B cell (primary cell): ENCODE measurements at regions not wholly inside any gene's neighbourhood (a gene's known extent, or its start where the extent isn't known, plus 50 kb on each side); places are given as distances from the start of the nearest gene placed in this dataset.
"Not testable (repeated sequence)": the region's sequence is repeated elsewhere in the genome, so short reads cannot be mapped to it uniquely, and the experiment has no call there.

Experiments
- ATAC-seq: fragments of 200-7000 bp; cut with Tn5 transposase; one replicate; pipeline ENCODE4 v1.10.0; 2021; ENCODE audit warnings: low read depth, mild to moderate bottlenecking, moderate number of reproducible peaks, moderate library complexity
- CTCF ChIA-PET: fragments of 350-600 bp; sonication (Branson Sonifier 250); formaldehyde crosslinking; loops from one replicate; lab custom pipeline; 2021; ENCODE audit warnings: antibody characterized with exemption, inconsistent platforms; lab: Charles Lee
- POLR2A ChIA-PET: fragments of 350-600 bp; sonication (Branson Sonifier 250); formaldehyde crosslinking; loops from one replicate; lab custom pipeline; 2021; ENCODE audit warnings: antibody characterized with exemption; lab: Charles Lee
- DNase-seq: peaks from one replicate; pipeline ENCODE4 v3.0.0; 2013
- H2AFZ ChIP-seq: 2 replicates; pipeline ENCODE4 v1.6.1; 2012; ENCODE audit warnings: mild to moderate bottlenecking, low read depth, low read length; ENCODE audit not compliant: insufficient read depth, poor library complexity, severe bottlenecking
- H3K27ac ChIP-seq, 2 donors: 1 replicate in 1 of 2; 2 replicates in 1 of 2; pipeline ENCODE4 v1.5.1; 2012 to 2013; ENCODE audit warnings: low read length in 2 of 2, mild to moderate bottlenecking in 2 of 2, moderate library complexity in 1 of 2
- H3K27me3 ChIP-seq, 4 experiments: fragments of 200-600 bp in 1 of 4; sonication (generic) in 1 of 4; replicated peaks in 1 of 4; 1 replicate in 2 of 4; 2 replicates in 2 of 4; pipeline versions ENCODE4 v1.6.1 to v1.7.0; 2013 to 2016; ENCODE audit warnings: low read length in 3 of 4, mild to moderate bottlenecking in 2 of 4, mixed read lengths in 1 of 4, moderate library complexity in 1 of 4; ENCODE audit not compliant: insufficient read depth in 4 of 4, control insufficient read depth in 3 of 4; ENCODE audit errors: control extremely low read depth in 1 of 4
- H3K36me3 ChIP-seq, 2 experiments: replicated peaks in 1 of 2; 1 replicate in 1 of 2; 2 replicates in 1 of 2; pipeline versions ENCODE4 v1.6.1 to v1.7.1; 2013; ENCODE audit warnings: low read length in 1 of 2; ENCODE audit not compliant: insufficient read depth in 2 of 2, control insufficient read depth in 1 of 2; ENCODE audit errors: control extremely low read depth in 1 of 2, extremely low read depth in 1 of 2
- H3K4me1 ChIP-seq, 2 donors: fragments of 200-600 bp in 1 of 2; sonication (generic) in 1 of 2; 1 replicate in 1 of 2; 2 replicates in 1 of 2; pipeline versions ENCODE4 v1.5.1 to v1.6.1; 2013 to 2017; ENCODE audit warnings: low read length in 2 of 2; ENCODE audit not compliant: control insufficient read depth in 2 of 2, insufficient read depth in 2 of 2
- H3K4me2 ChIP-seq: replicated peaks from 2 replicates; pipeline ENCODE3; 2012; ENCODE audit warnings: mild to moderate bottlenecking, low read depth, low read length; ENCODE audit not compliant: poor library complexity, severe bottlenecking
- H3K4me3 ChIP-seq, 5 experiments: fragments of 200-600 bp in 1 of 5; sonication (generic) in 1 of 5; 1 replicate in 3 of 5; 2 replicates in 2 of 5; pipeline versions ENCODE4 v1.5.1 to v1.7.0; 2011 to 2016; ENCODE audit warnings: low read length in 4 of 5, mild to moderate bottlenecking in 4 of 5, low read depth in 2 of 5, control low read depth in 1 of 5, moderate library complexity in 1 of 5; ENCODE audit not compliant: insufficient read depth in 1 of 5; ENCODE audit errors: control extremely low read depth in 1 of 5, extremely low read depth in 1 of 5
- H3K79me2 ChIP-seq: fragments of 200-600 bp; sonication (generic); one replicate; pipeline ENCODE4 v1.6.0; 2016; ENCODE audit warnings: low read length; ENCODE audit not compliant: control insufficient read depth, insufficient read depth
- H3K9ac ChIP-seq: fragments of 200-600 bp; sonication (generic); 2 replicates; pipeline ENCODE4 v1.6.1; 2017; ENCODE audit warnings: mild to moderate bottlenecking, low read length, moderate library complexity
- H3K9me3 ChIP-seq, 3 donors: one replicate each; pipeline versions ENCODE4 v1.6.1 to v1.7.1; 2013; ENCODE audit warnings: low read length in 2 of 3; ENCODE audit not compliant: control insufficient read depth in 2 of 3, insufficient read depth in 1 of 3; ENCODE audit errors: control extremely low read depth in 1 of 3
- H4K20me1 ChIP-seq: 2 replicates; pipeline ENCODE4 v1.6.0; 2012; ENCODE audit warnings: mild to moderate bottlenecking, low read length; ENCODE audit not compliant: insufficient read depth, control insufficient read depth, poor library complexity, severe bottlenecking
- H3K27ac Mint-ChIP-seq: one replicate; pipeline ENCODE4 v1.8.0; 2021; ENCODE audit warnings: mixed read lengths
- H3K27me3 Mint-ChIP-seq: one replicate; pipeline ENCODE4 v1.8.0; 2021; ENCODE audit warnings: mixed read lengths
- H3K4me1 Mint-ChIP-seq: one replicate; pipeline ENCODE4 v1.8.0; 2021; ENCODE audit warnings: mixed read lengths
- H3K4me3 Mint-ChIP-seq: one replicate; pipeline ENCODE4 v1.8.0; 2021; ENCODE audit warnings: mixed read lengths
- H3K9me3 Mint-ChIP-seq: one replicate; pipeline ENCODE4 v1.8.0; 2022; ENCODE audit warnings: mixed read lengths; ENCODE audit not compliant: insufficient read depth
- EZH2 ChIP-seq: IDR thresholded peaks from 2 replicates; pipeline ENCODE4 v1.6.1; 2012; ENCODE audit warnings: borderline replicate concordance, low read depth, mild to moderate bottlenecking, moderate library complexity, low read length; ENCODE audit not compliant: insufficient read depth, poor library complexity, severe bottlenecking
- WGBS: methylation state at CpG from one replicate; pipeline ENCODE4 v1.1.5; 2013; ENCODE audit warnings: missing lambda C conversion rate; ENCODE audit not compliant: insufficient coverage; 5-methylcytosine and 5-hydroxymethylcytosine counted together
- intact Hi-C: fragments of 100-400 bp; cut with micrococcal nuclease; formaldehyde crosslinking; loops from one replicate; pipeline ENCODE4 v1.10.0; 2022
- TF ChIP-seq, protein P1 (sequence below): fragments of 200-600 bp; IDR thresholded peaks from one replicate; pipeline ENCODE4 v1.8.0; 2022; ENCODE audit warnings: antibody characterized with exemption, mild to moderate bottlenecking

DNA sequence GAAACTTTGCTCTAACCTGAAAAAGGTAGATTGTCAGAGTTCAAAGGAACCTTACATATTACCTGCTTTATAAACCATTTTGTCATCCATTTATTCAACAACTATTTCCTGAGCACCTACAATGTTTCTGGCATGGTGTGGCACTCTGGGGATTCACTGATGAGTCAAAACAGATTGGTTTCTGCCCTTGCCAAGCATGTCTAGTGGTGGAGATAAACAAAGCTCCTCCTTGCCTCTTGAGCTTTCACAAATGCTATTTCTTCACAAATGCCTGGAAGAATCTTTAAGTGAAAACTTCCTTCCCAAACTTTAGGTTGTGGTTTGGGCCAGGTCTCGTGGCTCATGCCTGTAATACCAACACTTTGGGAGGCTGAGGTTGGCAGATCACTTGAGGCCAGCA is 85.1 kb upstream of the RELN start:
- Histone ChIP-seq H3K4me3 (no peak overlapping the region), H2AFZ (no peak overlapping the region), H3K36me3 (no peaks in the 10 kb centered on the region), H3K4me1 (no peaks in the 10 kb centered on the region), H3K79me2 (no peaks in the 10 kb centered on the region), H3K27me3 (peaks cover 0 to 2% (median 0%) of the 10 kb centered on the region in 4 experiments), H3K27ac (no peak overlapping the region), H3K4me2 (no peak overlapping the region), H3K9ac (no peak overlapping the region), H4K20me1 (no peaks in the 10 kb centered on the region), H3K9me3 (peaks cover 0 to 5% (median 0%) of the 10 kb centered on the region in 3 donors)
- H3K4me1 Mint-ChIP-seq = no peaks in the 10 kb centered on the region
- ChIA-PET POLR2A (no interaction called here), CTCF (no interaction called here)
- no peak overlapping the region for H3K27ac Mint-ChIP-seq
- 22% methylated on average over 1 of the region's 1 CpG for WGBS
- H3K4me3 Mint-ChIP-seq = no peak overlapping the region
- DNase-seq (no peak), ATAC-seq (no peak)
- TF ChIP-seq EZH2 = no peak
- TF ChIP-seq, protein P1, sequence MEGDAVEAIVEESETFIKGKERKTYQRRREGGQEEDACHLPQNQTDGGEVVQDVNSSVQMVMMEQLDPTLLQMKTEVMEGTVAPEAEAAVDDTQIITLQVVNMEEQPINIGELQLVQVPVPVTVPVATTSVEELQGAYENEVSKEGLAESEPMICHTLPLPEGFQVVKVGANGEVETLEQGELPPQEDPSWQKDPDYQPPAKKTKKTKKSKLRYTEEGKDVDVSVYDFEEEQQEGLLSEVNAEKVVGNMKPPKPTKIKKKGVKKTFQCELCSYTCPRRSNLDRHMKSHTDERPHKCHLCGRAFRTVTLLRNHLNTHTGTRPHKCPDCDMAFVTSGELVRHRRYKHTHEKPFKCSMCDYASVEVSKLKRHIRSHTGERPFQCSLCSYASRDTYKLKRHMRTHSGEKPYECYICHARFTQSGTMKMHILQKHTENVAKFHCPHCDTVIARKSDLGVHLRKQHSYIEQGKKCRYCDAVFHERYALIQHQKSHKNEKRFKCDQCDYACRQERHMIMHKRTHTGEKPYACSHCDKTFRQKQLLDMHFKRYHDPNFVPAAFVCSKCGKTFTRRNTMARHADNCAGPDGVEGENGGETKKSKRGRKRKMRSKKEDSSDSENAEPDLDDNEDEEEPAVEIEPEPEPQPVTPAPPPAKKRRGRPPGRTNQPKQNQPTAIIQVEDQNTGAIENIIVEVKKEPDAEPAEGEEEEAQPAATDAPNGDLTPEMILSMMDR = no peak
- peaks cover 4% of the 10 kb centered on the region for H3K9me3 Mint-ChIP-seq
- intact Hi-C loops = no loop called here
- no peaks in the 10 kb centered on the region for H3K27me3 Mint-ChIP-seq

GRCh38 chr7:104071641-104072040 is 82.2 kb upstream of the RELN start:
- H3K4me1 ChIP-seq, DNase-seq, H3K9me3 Mint-ChIP-seq, H4K20me1 ChIP-seq, H3K27ac Mint-ChIP-seq, H3K79me2 ChIP-seq, CTCF ChIA-PET, H3K9ac ChIP-seq, POLR2A ChIA-PET, H3K9me3 ChIP-seq, H3K36me3 ChIP-seq, H3K4me2 ChIP-seq, H3K27me3 ChIP-seq, H3K27ac ChIP-seq, H2AFZ ChIP-seq, intact Hi-C loops, ATAC-seq, H3K4me1 Mint-ChIP-seq, H3K27me3 Mint-ChIP-seq, H3K4me3 ChIP-seq, H3K4me3 Mint-ChIP-seq: not testable (repeated sequence)
- 97% methylated on average over 25 of the region's 25 CpGs for WGBS
